GM04504 (cell line): ENCODE measurements at regions not wholly inside any gene's neighbourhood (a gene's known extent, or its start where the extent isn't known, plus 50 kb on each side); places are given as distances from the start of the nearest gene placed in this dataset.
A peak's percentile ranks its signal among the peaks of the same experiment; 100 is the strongest.
"Not testable (repeated sequence)": the region's sequence is repeated elsewhere in the genome, so short reads cannot be mapped to it uniquely, and the experiment has no call there.

Source experiments
- DNase-seq: peaks from one replicate; pipeline ENCODE4 v3.0.0-alpha.2; 2012; ENCODE audit warnings: low read depth

GRCh38 chr3:169029674-169030285, 633.7 kb downstream of the MECOM start:
- no peak for DNase-seq

- DNase-seq = no peak
These were observed 634.8 kb downstream of the MECOM start for GRCh38 chr3:169028716-169029115.

GRCh38 chr3:169026543-169027182, 636.8 kb downstream of the MECOM start:
- DNase-seq = peak; percentile 73

GRCh38 chr3:169022457-169022856, 641.1 kb downstream of the MECOM start:
- no peak for DNase-seq

- DNase-seq = no peak
These were observed 643.1 kb downstream of the MECOM start for GRCh38 chr3:169020371-169020770.

- DNase-seq = no peak
These were observed 654.1 kb downstream of the MECOM start for GRCh38 chr3:169009453-169009852.

GRCh38 chr3:169008776-169009358, 654.6 kb downstream of the MECOM start:
- no peak for DNase-seq

- no peak for DNase-seq
These were observed 656.4 kb downstream of the MECOM start for GRCh38 chr3:169007145-169007544.

GRCh38 chr3:169006398-169006797, 657.1 kb downstream of the MECOM start:
- DNase-seq = not testable (repeated sequence)

GRCh38 chr3:169002689-169003088, 660.8 kb downstream of the MECOM start:
- DNase-seq = no peak

GRCh38 chr3:168998792-168999191, 664.7 kb downstream of the MECOM start:
- no peak for DNase-seq

- no peak for DNase-seq
These were observed 666.0 kb downstream of the MECOM start for GRCh38 chr3:168997488-168997887.

GRCh38 chr3:168996622-168997021, 666.9 kb downstream of the MECOM start:
- DNase-seq = no peak

GRCh38 chr3:168995129-168995528, 668.4 kb downstream of the MECOM start:
- DNase-seq = no peak

GRCh38 chr3:168991803-168992202, 671.7 kb downstream of the MECOM start:
- DNase-seq = no peak

- no peak for DNase-seq
These were observed 672.9 kb downstream of the MECOM start for GRCh38 chr3:168990621-168991020.

- DNase-seq = no peak
These were observed 673.4 kb downstream of the MECOM start for GRCh38 chr3:168990134-168990533.

GRCh38 chr3:168989396-168989795, 674.1 kb downstream of the MECOM start:
- no peak for DNase-seq

- no peak for DNase-seq
These were observed 674.7 kb downstream of the MECOM start for GRCh38 chr3:168988853-168989252.

- DNase-seq = no peak
These were observed 678.6 kb downstream of the MECOM start for GRCh38 chr3:168984872-168985271.

- no peak for DNase-seq
These were observed 680.5 kb downstream of the MECOM start for GRCh38 chr3:168983046-168983445.

GRCh38 chr3:168981396-168981795, 682.1 kb downstream of the MECOM start:
- DNase-seq = no peak

GRCh38 chr3:168977716-168978374, 685.7 kb downstream of the MECOM start:
- no peak for DNase-seq
